Stimulated activated CD8-positive, alpha-beta memory T cell treated with anti-CD3 and anti-CD28 coated beads, Interleukin-4, amount 100 ng/mL, for 1 hour (primary cell): ENCODE measurements at regions not wholly inside any gene's neighbourhood (a gene's known extent, or its start where the extent isn't known, plus 50 kb on each side); places are given as distances from the start of the nearest gene placed in this dataset.

Experiments used
- DNase-seq, 2 donors: peaks; one replicate each; pipeline ENCODE4 v3.0.0-alpha.2; 2020; ENCODE audit warnings: low read depth in 2 of 2, low spot score in 1 of 2

GRCh38 chr2:128436479-128437203, 118.0 kb upstream of the HS6ST1 start:
- DNase-seq = no peak

DNA sequence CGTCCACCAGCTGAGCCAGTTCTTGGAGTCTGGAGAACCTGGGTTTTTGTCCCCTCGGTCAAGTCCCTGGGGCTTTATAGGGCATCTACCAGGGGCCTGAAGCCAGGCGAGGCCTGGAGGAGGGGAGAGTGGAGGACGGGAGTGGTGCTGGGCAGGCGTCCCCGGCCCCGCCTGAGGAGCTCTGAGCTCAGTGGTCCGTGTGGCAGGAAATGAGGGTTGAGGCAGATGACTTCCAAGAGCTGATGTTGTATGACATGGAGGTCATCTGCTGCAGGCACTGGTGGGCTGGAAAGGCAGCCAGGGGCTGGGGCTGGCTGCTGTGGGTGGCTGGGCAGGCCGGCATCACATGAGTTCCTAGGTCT, 118.5 kb upstream of the HS6ST1 start:
- DNase-seq = no peak

- no peak for DNase-seq
Observed at GRCh38 chr2:128438091-128438490, 119.4 kb upstream of the HS6ST1 start.

DNA sequence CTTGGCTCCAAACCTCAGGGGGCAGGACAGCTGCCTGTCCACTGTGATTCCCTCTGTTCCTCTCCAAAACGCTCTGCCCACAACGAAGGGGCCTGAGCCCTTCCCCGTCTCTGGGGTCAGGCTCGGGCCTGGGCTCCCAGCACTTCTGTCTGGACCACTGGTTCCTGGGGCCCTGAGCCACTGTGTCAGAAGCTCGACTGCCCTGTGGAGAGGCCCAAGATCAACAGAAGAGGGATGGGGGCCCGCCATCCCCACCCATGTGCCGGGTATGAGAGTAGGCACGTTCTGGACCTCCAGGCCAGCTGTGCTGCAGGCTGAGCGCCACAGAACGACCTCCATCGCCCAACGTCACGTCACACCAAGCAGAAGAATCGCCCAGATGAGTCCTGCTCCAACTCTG, 119.9 kb upstream of the HS6ST1 start:
- DNase-seq = no peak

- DNase-seq = no peak
Observed at GRCh38 chr2:128439031-128439790, 120.5 kb upstream of the HS6ST1 start.

- no peak for DNase-seq
Observed at GRCh38 chr2:128439791-128440665, 121.4 kb upstream of the HS6ST1 start.

- DNase-seq = no peak
Observed at GRCh38 chr2:128440666-128441340, 122.1 kb upstream of the HS6ST1 start.

- DNase-seq = no peak
Observed at GRCh38 chr2:128441341-128442052, 122.8 kb upstream of the HS6ST1 start.

GRCh38 chr2:128442053-128442751, 123.5 kb upstream of the HS6ST1 start:
- DNase-seq = no peak

GRCh38 chr2:128442891-128443302, 124.2 kb upstream of the HS6ST1 start:
- no peak for DNase-seq

- no peak for DNase-seq
Observed at GRCh38 chr2:128444121-128444771, 125.6 kb upstream of the HS6ST1 start.

DNA sequence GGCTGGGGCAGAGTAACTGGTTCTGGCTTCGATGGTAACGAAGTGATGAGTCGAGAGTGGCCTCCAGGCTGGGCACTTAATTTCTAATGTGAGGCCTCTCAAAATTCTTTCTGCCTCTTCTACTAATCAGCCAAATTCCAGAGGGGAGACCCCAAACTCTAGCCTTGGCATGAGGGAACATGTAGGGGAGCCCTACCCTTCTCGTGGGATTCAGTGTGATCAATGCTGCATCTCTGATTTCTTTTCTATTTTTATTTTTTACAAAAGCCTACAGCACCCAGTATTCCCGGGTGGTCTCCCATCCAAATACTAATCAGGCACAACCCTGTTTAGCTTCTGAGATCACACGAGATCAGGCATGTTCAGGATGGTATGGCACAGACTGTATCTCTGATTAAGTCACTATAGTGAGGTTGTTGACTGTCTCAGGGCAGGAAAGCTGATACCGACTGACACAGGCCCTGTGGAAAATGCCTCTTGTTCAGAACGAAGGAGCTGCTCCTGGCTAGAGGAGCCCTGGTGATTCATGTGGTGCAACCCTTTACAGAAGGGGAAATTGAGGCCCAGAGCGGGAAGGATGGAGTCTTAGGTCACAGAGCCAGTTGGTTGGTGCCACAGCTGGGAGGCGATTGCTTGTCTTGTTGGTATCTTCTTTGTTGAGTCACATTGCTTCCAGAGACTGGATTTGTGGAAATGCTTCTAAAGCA, 126.3 kb upstream of the HS6ST1 start:
- DNase-seq = no peak

GRCh38 chr2:128445523-128445900, 126.8 kb upstream of the HS6ST1 start:
- no peak for DNase-seq

- DNase-seq = no peak
Observed at GRCh38 chr2:128446049-128446873, 127.6 kb upstream of the HS6ST1 start.

DNA sequence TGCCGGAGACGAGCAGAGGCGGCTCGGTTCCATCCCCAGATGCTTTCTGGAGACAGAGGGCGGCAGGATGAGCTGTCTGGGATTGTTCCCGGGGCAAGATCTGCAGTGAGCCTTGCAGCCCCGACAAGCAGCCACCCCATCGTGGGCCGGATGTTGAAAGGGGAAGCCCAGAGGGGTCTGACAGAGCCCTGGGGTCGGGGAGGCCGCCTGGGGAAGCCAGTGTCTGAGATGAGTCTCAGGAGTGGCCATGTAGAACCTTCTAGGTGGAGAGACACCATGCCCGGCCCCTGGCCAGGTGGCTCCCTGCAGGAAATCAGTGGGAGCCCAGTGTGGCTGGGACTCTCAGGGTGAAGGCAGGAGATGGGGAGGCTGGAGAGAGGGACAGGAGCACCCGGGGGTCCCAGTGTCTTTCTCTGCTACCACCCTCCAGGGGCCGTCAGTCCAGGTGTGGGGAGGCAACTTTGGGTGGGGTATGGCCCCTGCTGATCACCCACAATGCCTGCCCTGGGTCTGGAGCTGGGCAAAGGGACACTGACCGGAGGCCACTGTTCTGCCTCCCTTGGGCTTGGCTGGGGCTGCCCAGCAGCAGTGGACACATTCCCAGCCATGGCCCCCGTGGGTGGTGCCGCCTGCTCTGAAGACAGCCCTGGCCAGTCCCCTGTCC, 128.3 kb upstream of the HS6ST1 start:
- DNase-seq = no peak

DNA sequence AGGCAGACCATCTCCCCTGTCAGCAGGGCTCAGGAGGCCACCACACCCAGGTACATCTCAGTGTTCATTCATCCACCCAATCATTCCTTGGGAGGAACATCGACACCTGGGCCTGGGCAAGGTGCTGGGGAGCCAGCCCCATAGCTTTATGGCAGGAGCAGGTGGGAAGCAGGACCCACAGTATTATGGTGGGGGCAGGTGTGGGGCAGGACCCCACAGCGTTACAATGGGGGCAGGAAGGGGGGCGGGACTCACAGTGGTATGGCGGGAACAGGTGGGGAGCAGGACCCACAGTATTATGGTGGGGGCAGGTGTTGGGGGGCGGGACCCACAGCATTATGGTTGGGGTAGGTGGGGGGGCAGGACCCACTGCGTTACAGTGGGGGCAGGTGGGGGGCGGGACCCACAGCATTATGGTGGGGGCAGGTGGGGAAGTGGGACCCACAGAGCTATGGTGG, 128.9 kb upstream of the HS6ST1 start:
- no peak for DNase-seq
